HG03442 (cell line): ENCODE measurements at regions not wholly inside any gene's neighbourhood (a gene's known extent, or its start where the extent isn't known, plus 50 kb on each side); places are given as distances from the start of the nearest gene placed in this dataset.

Experiments
- ATAC-seq: cut with Tn5 transposase; IDR thresholded peaks from one replicate; pipeline ENCODE4 v1.9.1; 2021; ENCODE audit warnings: mild to moderate bottlenecking, moderate library complexity; ENCODE audit not compliant: unreplicated experiment

DNA sequence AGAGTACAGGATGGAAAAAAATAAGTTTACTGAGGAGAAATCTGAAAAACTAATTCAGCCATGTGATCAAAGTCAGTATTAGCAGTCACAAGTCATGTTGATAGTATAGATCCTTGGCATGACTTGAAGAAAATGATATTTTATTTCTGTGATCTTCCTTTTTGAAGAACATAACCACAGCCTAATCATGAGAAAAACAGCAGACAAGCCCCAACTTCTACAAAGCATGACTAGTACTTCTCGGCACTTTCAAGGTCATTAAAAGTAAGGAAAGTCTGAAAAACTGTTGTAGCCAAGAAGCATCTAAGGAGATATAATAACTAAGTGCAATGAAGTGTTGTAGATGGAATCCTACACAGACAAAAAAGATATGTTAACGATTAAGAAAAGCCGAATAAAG lies 264.1 kb upstream of the FOXG1 start:
- no peak for ATAC-seq

DNA sequence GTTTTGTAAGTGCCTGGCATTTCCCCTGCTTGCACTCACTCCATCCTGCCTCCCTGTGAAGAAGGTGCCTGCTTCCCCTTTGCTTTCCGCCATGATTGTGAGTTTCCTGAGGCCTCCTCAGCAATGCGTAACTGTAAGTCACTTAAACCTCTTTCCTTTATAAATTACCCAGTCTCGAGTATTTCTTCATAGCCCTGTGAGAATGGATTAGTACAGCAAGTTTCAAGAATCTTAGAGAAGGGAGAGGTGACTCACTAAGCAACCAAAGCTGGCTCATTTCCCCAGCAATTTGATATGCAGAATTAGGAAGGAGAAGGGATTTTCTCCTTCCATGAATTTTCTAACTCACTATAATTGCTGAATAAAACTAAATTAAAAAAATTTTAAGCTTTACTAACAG lies 251.0 kb upstream of the FOXG1 start:
- ATAC-seq, result no peak

DNA sequence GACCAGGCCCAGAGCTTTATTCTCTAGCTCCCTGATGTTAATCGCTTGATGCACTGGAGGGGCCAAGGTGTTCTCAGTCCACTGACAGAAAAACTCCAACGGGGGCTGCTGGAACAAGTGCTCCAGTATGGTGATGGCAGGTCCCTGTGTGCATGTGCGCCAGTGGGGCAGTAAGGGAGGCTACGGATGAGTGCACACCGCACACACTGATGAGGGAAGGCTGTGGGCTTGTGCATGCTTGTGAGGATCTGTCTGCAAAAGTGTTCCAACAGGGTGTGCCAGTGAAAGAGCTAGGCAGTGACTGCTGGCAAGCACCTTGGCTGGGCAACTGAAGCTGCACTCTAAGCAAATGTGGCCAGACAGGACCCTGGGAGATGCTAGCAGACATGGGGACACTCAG lies 229.7 kb upstream of the FOXG1 start:
- ATAC-seq, result no peak

DNA sequence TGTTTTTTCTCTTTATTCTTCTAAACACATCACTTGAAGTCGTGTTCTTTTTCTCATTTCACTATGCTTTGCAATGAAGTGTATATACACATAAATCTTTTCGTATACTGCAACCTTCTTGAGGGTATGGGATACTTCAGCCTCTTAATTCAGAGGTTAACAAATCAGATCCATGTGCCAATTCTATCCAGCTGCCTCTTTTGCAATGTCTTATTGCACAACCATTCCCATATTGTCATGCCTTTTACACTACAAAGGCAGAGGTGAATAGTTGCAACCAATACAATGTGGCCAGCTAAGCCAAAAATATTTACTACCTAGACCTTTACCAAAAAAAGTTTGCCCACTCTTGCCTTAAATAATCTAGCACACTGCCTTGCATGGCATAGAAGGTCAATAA lies 224.5 kb upstream of the FOXG1 start:
- no peak for ATAC-seq

DNA sequence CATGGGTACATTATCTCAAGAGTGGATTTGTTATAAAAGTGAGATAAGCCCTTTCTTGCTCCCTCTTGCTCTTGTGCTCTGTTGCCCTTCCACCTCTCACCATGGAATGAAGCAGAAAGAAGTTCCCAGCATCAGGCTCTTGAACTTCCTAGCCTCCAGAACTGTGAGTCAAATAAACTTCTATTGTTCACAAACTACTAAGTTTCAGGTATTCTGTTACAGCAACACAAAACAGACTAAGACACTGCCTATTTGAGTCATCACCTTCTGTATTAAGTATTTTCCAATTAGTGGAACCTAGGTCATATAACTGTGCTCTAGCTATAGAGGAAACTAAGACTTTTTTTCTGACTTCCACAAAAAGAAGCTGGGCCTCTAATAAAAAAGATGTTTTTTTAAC lies 201.2 kb upstream of the FOXG1 start:
- ATAC-seq, result no peak

DNA sequence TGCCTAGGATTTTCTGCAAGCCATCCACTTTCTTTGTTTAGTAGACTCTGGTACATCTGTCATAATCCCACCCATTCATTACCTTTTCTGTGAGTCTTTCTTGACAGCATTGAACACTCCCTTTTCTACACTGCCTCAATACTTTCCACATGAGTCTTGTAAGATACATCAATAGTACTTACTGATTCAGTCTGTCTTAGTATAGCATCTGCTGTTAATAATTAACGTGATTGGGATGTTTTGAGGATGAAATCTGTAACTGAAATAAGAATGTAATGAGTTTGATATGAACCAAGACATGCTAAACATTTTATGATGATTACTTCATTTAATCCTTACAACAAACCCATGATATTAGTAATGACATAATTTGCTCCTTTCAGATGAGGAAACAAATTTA lies 196.2 kb upstream of the FOXG1 start:
- no peak for ATAC-seq

DNA sequence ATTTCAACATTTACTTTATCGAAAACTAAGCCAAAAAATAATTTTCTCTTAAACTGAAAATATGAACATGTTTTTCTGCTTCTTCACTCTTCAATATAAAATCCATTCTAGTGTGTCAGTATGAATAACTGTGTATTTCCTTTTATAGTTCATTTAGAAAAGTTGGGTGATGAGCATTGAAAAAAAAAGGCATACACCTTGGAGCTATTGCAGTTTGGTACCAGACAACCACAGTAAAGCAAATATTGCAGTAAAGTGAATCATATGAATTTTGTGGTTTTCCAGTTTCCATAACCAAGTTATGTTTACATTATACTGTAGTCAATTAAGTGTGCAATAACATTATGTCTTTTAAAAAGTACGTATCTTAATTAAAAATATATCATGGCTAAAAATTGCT lies 195.0 kb upstream of the FOXG1 start:
- no peak for ATAC-seq

DNA sequence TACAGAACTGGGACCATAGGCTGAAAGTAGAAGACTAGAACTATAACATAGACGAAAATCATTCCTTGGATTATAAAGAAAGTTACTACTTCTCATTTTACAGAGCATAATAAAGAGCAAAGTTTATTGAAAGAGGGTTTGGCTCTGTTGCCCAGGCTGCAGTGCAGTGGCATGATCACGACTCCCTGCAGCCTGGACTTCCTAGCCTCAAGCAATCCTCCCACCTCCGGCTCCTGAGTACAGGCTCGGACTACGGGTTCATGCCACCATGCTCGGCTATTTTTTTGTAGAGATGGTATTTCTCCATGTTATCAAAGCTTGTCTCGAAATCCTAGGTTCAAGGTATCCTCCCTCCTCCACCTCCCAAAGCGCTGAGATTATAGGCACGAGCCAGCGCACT lies 190.1 kb upstream of the FOXG1 start:
- no peak for ATAC-seq

DNA sequence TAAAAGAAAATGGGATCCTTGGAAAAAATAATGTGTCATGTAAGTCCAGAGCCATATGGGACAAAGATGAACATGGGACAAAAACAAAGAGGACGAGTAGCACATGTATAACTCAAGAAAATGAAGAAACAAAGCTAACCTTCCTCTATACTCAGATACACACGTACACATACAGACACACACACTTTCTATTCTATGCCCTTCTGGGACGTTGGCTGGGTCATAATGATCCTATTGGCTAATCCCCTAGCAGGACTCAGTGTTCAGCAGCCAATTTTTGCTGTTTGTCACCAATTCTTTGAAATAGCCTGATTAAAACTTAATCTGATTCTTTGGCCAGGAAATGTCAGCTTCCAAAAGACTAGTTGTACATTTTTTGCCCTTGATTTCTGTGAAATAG lies 189.4 kb upstream of the FOXG1 start:
- no peak for ATAC-seq

DNA sequence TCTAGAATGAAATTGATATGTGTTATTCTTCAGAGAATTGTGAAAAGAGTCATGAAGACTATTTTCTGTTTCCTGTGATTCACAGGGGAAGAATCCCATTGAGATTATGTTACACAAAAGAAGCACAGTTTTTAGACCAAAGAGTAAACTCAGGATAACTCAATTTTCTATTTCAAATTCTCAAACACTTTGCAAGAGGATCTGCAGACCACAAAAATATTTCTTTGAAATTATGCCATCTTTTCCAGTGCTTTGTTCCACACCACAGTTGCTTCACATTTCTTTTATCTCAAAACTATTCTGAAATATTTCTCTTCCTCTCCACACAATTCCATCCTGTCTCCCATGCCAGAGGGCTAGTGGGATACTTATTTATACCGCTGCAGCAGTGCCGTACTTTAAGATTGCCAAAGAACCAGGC lies 188.9 kb upstream of the FOXG1 start:
- no peak for ATAC-seq

DNA sequence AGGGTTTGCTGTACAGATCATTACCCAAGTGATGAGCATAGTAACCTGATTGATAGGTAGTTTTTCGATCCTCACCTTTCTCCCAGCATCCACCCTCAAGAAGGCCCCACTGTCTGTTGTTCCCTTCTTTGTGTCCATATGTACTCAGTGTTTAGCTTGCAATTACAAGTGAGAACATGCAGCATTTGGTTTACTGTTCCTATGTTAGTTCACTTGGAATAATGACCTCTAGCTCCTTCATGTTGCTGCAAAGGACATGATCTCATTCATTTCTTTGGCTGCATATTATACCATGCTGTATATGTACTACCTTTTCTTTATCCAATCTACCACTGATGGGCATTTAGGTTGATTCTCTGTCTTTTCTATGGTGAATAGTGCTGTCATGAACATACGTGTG lies 181.6 kb upstream of the FOXG1 start:
- ATAC-seq, result no peak

DNA sequence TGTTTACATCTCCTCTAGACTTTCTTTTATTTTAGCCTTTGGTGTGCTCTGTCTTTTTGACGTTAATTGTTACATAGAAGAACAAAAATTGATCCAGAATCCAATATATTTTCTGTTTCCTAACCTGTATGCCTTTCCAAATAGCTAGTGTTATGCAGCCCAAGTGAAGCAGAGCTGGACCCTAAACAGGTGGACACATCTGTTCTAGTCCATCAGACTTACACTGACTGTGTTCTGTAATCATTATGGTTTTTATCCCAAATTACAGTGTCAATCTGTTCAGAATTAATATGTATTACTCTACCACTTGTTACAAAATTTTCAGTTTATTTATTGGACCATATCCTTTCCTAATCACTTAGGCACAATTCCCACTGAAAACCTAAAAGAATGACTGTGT lies 176.8 kb upstream of the FOXG1 start:
- ATAC-seq, result no peak

DNA sequence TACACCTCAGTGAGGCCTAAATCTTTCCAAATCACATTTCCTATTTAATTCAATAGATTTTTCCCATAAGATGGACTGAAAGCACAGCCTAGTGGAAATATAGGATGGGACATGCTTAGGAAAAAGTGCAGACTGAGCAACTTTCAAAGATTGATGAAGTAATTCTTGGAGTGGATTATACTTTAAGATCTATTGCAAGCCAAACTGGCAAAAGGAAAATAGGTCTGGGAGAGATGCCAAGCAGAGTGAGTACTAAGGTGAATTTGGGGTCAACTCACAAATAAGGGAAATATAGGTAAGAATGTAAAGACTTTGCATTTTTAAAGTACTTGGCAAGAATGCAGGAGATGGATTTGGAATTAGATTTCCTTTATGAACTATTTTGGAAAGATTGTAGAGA lies 170.2 kb upstream of the FOXG1 start:
- ATAC-seq, result no peak

DNA sequence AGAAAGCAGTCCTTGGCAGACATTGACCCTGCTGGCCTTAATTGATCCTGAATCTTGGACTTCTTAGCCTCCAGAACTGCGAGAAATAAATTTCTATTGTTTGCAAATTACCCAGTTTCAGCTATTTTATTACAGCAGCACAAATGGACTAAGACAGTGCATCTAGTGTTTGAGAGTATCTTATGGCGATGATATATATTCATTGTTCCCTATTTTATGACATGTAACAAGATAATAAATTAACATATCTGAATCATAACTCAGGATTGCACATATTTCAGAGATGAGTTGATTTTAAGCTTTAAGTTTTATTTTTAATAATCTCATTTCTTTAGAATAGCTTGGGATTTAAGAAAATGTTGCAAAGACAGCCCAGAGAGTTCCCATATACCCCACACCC lies 167.4 kb upstream of the FOXG1 start:
- no peak for ATAC-seq

DNA sequence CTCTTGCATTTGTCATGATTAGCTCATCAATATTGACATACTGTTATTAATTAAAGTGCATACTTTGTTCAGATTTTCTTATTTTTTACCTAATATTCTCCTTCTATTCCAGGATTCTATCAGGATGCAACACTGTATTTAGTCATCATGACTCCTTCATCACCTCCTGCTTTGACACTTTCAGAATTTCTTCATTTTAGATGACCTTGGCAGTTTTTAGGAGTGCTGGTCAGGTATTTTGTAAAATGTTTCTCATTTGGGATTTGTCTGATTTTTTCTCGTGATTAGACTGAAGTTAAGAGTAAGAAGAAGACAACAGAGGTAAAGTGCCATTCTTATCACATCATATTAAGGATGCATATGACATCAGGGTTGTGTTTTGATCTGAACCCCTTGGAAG lies 167.0 kb upstream of the FOXG1 start:
- no peak for ATAC-seq

DNA sequence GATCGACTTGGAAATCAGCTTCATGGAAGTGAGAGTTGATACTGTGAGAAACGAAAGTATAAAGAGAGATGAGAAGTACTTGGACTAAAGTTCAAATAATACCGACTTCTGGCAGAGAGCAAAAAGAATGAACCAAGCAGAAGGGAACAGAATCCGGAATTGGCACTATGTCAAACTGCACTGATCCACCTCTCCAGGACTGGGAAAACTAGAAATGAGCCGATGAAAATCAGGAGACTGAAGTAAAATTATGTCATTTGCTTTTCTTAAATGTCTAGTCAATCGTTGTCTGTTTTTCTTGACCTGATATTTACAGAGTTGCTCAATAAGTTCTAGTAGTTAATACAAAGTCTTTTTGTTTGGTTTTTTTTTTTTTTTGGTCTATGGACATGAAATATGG lies 163.0 kb upstream of the FOXG1 start:
- ATAC-seq, result no peak

DNA sequence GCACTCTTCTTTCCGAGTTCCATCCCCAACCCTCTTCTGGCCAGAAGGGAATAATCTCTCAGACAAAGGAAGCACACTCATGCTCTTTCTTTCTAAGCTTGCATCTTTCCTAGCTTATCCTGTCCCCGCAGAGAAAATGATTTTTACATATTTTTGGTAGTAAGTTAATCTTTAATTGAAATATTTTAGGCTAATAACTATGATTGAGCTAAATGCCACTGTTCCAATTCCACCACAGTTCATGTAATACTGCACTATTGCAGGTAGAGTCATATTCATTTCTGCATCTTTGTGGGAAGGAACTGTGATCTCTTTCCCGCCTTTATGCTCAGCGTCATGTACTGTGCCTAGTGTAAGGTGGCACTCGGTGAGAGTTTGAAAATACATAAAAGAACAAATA lies 158.9 kb upstream of the FOXG1 start:
- ATAC-seq, result no peak

DNA sequence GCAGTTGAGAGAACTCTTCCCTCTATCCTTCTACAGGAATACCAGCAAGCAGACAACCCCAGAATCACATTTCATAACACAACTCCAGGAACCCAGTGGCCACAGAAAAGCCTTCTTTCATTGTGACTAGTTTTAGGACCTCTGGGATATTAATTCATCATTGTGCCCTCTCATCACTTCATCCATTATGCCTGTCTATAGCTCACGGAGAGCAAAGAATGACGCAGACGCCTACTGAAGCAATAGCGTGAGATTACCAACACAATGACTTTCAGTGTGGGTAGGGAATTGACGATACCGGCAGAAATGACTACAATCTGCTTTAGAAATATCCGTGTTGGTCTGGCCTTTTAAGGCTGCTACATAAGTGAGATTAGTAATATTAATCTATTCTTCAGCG lies 158.1 kb upstream of the FOXG1 start:
- no peak for ATAC-seq

DNA sequence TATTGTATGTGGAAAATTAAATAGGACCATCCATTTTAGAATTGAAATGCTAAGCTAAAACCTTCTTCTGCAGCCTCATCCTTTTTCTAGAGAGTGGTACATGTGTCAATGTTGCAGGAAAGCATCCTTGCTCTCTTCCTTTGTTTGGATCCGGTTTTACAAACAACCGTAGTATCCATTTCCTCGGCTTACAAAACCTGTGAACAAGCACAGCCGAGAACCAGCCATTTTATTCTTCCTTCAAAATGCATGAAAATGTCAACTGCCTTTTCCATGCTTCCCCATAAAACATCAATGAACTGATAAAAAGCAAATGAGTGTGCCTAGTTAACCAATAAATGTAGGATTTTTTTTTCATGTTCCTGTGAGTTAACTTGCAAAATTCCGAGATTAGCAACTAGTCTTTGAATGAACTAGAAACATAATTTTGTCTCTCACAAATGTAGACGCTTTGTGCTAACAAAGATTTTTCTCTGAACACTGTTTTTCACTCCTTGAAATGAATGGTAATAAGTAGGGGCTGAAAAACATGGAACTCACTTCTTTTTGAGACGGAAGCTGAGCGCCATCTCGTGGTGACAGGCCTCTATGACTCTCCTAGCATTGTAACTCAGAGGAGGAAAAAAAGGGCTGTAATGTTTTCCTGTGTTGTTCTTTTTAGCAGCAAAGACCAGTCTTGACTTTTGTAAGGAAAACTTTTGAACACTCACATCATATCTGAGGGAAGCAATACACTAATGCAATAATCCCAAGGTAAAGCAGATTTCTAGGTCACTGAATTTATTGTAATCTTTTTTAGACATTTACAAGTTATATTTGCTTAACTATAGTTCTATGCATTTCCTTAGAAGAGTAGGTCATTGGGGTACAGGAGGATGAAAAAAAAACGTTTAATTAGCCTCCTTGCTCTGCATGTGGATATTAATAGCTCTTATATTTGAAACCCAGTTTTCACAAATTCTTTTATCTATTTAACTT lies 157.4 kb upstream of the FOXG1 start:
- ATAC-seq, result peak; percentile 87

DNA sequence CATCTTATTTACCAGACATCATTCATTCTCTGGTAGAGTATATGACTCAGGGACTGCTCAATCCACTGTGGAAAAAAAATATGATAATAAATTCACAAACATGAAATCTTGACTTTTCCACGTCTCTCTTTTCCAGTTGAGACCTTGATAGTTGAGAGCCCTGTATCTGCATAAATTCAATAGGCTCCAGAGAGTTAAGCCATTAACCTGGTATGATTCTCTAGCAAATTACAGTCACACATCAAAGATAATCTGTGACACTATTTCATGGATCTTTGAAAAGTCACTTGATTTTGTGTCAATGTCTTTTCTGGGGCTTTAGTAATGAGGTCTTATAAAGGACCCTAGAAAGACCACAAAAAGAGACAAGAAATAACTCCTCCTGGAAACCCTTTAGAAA lies 154.2 kb upstream of the FOXG1 start:
- ATAC-seq, result no peak

DNA sequence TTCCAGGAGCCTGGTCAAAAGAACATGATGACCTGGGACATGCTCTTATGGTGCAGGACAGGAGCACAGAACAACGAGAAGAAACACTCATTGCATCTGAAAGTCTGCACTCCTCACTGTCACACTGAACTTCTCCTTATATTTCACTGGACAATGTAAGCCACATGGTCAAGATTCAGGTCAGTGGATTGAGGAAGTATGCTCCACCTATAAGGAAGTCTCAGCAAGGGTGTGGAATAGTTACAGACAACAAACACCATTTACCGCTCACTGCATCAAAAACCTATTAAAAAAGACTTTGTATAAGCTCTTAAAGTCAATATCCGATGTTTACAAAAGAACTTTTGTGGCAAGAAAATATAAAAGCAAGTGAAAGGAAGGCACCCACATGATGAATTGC lies 153.1 kb upstream of the FOXG1 start:
- no peak for ATAC-seq

DNA sequence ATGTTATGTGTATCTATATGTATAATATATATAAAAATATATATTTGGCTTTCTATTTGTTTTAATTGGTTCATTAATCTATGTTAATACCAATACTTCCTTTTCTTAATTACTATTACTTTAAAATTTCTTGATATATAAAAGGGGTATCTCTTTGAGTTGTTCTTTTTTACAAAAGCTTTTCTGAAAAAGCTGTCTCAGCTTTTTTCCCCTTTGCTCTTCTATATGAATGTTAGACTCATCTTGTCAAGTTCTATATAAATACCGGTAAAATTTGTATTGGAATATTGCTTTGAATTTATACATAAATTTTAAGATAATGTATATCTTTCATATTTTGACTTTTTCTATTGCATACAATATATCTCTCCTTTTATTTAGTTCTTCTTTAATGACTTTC lies 139.8 kb upstream of the FOXG1 start:
- no peak for ATAC-seq
